GM13977 (cell line): ENCODE measurements at regions not wholly inside any gene's neighbourhood (a gene's known extent, or its start where the extent isn't known, plus 50 kb on each side); places are given as distances from the start of the nearest gene placed in this dataset.
A peak's percentile ranks its signal among the peaks of the same experiment; 100 is the strongest.
"Not testable (repeated sequence)": the region's sequence is repeated elsewhere in the genome, so short reads cannot be mapped to it uniquely, and the experiment has no call there.

Experiments
- DNase-seq: peaks from one replicate; pipeline ENCODE4 v3.0.0; 2012; ENCODE audit warnings: low spot score
- in situ Hi-C: fragments of 300-500 bp; cut with MboI; formaldehyde crosslinking; loops from one replicate; pipeline ENCODE4 v1.12.0; 2022; ENCODE audit warnings: low sequenced_read_pairs, low pct_unique_long_range_greater_than_20kb, mixed read lengths, inconsistent platforms; ENCODE audit not compliant: unreplicated experiment
- TF ChIP-seq, protein P1 (sequence below): IDR thresholded peaks from 2 replicates; pipeline ENCODE4 v1.5.1; 2012; ENCODE audit warnings: mild to moderate bottlenecking, control low read depth; ENCODE audit not compliant: insufficient read depth; ENCODE audit errors: extremely low read depth, missing control alignments

DNA sequence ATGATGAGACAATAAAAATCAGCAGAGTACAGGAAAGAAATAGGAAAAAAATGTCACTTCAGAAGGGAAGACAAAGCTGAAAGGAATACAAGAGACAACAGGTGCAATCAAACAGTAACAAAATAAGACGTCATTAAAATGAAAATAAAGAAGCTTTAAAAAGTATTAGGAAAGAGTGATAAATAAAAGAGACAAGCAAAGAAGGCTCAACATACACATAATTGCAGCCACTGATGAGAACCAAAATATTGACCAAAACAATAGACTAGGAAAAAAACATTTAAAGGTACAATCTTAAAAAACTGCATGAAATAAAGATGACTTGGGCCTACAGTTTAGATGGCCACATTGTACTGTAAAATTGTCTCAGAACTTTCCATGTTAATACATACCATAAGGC, 160.5 kb upstream of the MINDY3 start:
- in situ Hi-C loops: no loop called here
- DNase-seq: no peak
- TF ChIP-seq, protein P1, sequence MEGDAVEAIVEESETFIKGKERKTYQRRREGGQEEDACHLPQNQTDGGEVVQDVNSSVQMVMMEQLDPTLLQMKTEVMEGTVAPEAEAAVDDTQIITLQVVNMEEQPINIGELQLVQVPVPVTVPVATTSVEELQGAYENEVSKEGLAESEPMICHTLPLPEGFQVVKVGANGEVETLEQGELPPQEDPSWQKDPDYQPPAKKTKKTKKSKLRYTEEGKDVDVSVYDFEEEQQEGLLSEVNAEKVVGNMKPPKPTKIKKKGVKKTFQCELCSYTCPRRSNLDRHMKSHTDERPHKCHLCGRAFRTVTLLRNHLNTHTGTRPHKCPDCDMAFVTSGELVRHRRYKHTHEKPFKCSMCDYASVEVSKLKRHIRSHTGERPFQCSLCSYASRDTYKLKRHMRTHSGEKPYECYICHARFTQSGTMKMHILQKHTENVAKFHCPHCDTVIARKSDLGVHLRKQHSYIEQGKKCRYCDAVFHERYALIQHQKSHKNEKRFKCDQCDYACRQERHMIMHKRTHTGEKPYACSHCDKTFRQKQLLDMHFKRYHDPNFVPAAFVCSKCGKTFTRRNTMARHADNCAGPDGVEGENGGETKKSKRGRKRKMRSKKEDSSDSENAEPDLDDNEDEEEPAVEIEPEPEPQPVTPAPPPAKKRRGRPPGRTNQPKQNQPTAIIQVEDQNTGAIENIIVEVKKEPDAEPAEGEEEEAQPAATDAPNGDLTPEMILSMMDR: no peak

DNA sequence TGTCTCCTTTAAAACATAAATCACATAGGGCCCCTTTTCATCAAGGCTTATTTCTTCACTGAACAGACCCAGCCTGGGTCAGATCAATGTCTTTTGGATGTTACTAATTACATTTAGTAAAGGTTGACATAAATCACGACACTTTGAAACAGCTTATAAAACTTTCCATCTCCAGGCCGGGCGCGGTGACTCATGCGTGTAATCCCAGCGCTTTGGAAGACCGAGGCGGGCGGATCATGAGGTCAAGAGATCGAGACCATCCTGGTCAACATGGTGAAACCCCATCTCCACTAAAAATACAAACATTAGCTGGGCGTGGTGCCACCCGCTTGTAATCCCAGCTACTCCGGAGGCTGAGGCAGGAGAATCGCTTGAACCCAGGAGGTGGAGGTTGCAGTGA, 166.5 kb upstream of the MINDY3 start:
- in situ Hi-C loops, DNase-seq: not testable (repeated sequence)

DNA sequence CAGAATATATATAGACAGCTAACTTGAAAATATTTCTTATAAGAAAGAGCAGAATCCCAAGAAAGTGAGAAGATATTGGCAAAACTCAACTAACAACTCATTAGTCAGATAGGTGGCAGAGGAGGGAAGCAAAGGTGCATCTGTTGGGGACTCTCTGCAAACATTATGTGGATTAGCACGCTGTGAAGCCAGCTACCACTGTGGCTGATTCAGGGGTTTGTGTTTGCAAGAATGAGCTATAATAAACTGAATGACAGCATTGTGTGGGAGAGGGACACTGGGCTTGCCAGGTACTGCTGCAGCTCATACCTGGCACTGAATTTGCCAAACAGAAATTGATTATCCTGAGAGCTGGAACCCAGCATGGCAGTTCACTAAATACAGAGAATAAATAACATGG, 170.3 kb upstream of the MINDY3 start:
- in situ Hi-C loops: no loop called here
- DNase-seq: no peak

DNA sequence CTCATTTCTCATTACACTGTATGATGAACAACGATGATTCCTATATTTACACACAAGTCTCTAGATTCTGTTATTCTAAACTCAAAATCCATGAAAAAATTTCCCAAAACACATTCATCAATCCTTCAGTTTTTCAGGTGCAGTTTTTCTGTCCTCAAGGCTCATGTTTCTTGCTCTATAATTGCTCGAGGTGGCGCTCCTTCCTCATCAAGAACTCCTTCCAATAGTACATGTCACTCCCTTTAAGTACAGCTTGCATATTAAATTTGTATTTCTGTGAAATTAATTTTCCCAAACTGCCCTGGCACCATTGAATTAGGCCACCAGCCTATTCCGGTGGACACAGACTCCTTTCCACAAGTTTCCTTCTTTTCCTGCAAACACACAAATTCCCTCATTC, 188.7 kb upstream of the MINDY3 start:
- in situ Hi-C loops: no loop called here
- DNase-seq: no peak
- TF ChIP-seq, protein P1: peak; percentile 15

More for the DNA sequence above, 170.3 kb upstream of the MINDY3 start:
- TF ChIP-seq, protein P1: no peak

DNA sequence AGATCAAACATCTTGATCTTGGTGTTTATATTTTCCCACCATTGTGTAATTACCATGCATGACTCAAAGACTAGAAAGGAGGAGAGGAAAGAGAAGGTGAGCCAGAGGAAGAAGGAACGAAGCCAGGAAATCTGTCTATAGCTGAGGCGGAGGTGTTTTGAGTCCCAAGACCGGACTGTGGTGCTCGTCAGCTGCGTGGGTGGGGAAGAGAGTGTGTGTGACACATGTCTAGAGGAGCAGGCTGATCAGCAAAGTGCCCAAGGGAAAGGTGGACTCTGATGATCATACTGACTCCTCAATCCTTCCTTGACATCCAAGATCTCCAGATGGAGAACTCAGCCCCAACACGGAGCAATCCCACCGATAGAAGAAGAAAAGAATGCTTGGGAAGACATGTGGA, 189.5 kb upstream of the MINDY3 start:
- TF ChIP-seq, protein P1: no peak
- in situ Hi-C loops: no loop called here
- no peak for DNase-seq

DNA sequence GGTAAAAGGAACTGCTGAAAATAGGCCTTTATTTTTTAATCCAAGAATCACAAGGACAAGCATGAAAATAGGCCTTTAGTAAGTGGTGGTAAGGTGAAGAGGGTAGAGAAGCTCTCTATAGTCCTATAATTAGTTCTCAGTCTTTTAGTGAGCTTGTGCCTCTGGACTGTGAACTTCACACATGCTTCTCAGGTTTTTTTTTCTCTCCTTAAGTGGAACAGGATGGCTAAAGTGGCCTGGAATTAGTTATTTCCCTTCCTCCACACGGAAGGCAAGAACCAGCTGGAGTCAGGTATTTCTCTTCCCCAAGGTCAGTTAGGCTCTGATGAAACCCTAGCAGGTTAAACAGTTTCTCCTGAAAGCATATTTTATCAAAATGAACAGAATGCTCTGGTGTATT, 203.0 kb upstream of the MINDY3 start:
- TF ChIP-seq, protein P1: no peak
- in situ Hi-C loops: no loop called here
- no peak for DNase-seq

DNA sequence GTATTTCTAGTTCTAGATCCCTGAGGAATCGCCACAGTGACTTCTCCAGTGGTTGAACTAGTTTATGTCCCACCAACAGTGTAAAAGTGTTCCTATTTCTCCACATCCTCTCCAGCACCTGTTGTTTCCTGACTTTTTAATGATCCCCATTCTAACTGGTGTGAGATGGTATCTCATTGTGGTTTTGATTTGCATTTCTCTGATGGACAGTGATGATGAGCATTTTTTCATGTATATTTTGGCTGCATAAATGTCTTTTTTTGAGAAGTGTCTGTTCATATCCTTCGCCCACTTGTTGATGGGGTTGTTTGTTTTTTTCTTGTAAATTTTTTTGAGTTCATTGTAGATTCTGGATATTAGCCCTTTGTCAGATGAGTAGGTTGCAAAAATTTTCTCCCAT, 223.2 kb upstream of the MINDY3 start:
- in situ Hi-C loops, DNase-seq: not testable (repeated sequence)

DNA sequence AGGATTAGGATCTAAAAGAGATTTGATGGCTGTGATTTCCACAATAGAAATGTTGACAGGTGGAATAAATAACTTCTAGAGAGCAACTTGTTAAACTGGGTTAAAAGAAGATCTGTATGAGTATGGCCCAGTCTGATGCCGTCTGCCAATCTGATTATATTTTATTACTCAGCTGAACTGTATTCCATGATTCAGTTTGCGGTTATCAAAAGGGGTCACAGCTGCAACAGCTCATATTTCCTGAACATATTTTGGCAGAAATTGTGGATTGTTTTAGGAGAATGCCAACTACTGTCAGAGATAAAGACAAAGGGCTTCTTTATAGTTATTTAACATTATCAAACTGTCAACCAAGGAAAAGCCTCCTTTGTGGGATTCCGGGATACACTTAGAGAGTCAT, 244.8 kb upstream of the MINDY3 start:
- in situ Hi-C loops: no loop called here
- DNase-seq: no peak
- TF ChIP-seq, protein P1: no peak
